ENCODE measurements at regions not wholly inside any gene's neighbourhood (a gene's known extent, or its start where the extent isn't known, plus 50 kb on each side); places are given as distances from the start of the nearest gene placed in this dataset.
A peak's percentile ranks its signal among the peaks of the same experiment; 100 is the strongest.

DNA sequence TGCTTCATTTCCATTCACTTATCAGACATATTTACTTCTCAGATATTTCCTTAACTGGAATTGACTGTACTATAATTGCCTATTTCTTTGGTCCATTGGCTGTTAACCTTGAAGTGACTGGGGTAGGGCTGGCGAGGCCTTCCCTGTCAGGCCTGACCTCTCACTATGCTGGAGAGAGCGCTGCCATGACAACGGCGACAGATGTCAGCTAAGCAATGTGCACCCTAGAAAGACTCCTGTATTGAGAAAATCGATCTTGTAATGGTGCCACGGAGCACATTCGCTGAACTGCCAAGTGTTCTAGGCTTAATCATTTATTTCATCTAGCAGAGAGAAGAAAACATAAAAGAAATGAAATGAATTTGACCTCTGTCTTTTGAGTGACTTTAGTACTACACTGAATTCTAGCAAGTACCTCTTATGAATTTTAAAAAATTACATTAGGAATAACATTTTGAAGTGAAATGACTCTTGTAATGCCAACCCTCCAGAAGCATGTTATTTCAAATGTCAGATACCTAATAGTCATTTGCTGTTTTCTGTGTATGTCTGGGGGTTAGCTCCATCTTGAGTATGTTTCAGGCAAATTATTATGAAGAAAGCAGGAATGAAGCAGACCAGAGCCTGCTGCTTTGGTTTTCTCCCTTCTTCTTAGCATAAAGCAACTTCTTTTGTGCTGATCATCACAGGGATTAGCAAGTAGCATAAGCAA lies 148.0 kb downstream of the SNX10 start:
- no peak overlapping the region for H3K4me3 ChIP-seq (ENCODE audit: low read depth, low read length)
- H2BK5ac ChIP-seq (ENCODE audit: low read depth, low read length, poor library complexity), result no peak overlapping the region
- no peak overlapping the region for H3K23ac ChIP-seq (ENCODE audit: low read length)
- WGBS (ENCODE audit: extremely low coverage, insufficient coverage, insufficient read length), result no CpG with 5 or more reads among the region's 7 CpGs
- H2AFZ ChIP-seq (ENCODE audit: insufficient read depth, low read length, poor library complexity), result no peak overlapping the region
- H4K91ac ChIP-seq (ENCODE audit: low read depth, low read length), result no peak overlapping the region
- H3K36me3 ChIP-seq (ENCODE audit: control insufficient read depth in 1 of 2, insufficient read depth in 2 of 2, low read length in 2 of 2), result no peaks in the 10 kb centered on the region
- H2AK5ac ChIP-seq (ENCODE audit: low read length), result no peak overlapping the region
- no peaks in the 10 kb centered on the region for H3K27me3 ChIP-seq (ENCODE audit: insufficient read depth, low read length)
- no peak overlapping the region for H3K27ac ChIP-seq (ENCODE audit: low read depth, low read length)
- DNase-seq, result no peak
- H3K14ac ChIP-seq (ENCODE audit: low read length), result no peak overlapping the region
- no peak overlapping the region for H3K4me2 ChIP-seq (ENCODE audit: low read length)
- no peaks in the 10 kb centered on the region for H3K79me1 ChIP-seq (ENCODE audit: low read length)
- H3K9ac ChIP-seq (ENCODE audit: low read length), result no peak overlapping the region
- no peak overlapping the region for H2BK12ac ChIP-seq (ENCODE audit: low read length)
- H3K4me1 ChIP-seq (ENCODE audit: control insufficient read depth in 1 of 2, insufficient read depth in 2 of 2, low read length in 2 of 2), result peaks cover 0 to 2% of the 10 kb centered on the region in 2 experiments
- H3K4ac ChIP-seq (ENCODE audit: low read depth, low read length), result no peak overlapping the region
- no peak overlapping the region for H4K12ac ChIP-seq (ENCODE audit: low read depth, low read length)
- no peak overlapping the region for H2BK120ac ChIP-seq (ENCODE audit: insufficient read depth, low read length, poor library complexity)
- no peak overlapping the region for H4K8ac ChIP-seq (ENCODE audit: low read depth, low read length)
- no peaks in the 10 kb centered on the region for H3K79me2 ChIP-seq (ENCODE audit: control insufficient read depth, insufficient read depth, low read length, poor library complexity)
- H3K18ac ChIP-seq (ENCODE audit: low read length), result no peak overlapping the region
- no peaks in the 10 kb centered on the region for H3K9me3 ChIP-seq (ENCODE audit: insufficient read depth, low read depth, low read length)

DNA sequence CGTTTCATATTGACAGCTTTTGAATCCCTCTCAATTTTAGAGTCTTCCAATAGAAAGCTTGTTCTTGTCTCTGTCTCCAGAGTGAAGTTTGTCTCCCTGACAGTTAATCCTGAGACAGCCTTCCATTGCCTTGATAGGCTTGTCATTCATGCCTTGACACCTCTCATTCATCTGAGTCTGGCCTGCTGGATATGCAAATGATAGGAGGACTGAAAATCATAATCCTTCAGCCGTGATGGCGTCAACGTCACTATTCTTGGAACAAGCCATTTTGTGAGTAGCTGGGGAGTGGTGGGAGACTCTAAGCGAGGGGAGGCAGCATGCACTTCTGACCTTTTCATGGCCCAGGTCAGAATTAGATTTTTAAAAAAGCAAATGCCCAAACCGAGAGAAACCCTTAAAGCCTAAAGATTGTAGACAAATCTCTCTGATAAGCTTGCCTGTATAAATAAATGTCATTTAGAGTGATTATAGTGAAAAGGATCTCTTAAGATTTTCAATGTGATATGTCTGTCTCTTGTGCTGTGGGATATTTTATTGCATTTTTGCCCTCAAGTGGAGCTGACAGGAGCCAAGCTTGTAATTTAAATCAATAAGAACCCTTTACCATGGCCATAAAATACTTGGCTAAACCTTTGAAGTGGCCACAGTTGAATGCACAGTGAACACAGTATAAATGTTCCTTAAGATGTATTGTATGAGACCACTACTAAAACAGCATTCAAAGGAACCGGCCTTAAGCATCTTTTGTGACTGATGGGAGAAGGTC lies 148.8 kb downstream of the SNX10 start:
- no peak overlapping the region for H3K14ac ChIP-seq (ENCODE audit: low read length)
- no peak overlapping the region for H2BK12ac ChIP-seq (ENCODE audit: low read length)
- H3K9me3 ChIP-seq (ENCODE audit: insufficient read depth, low read depth, low read length), result no peaks in the 10 kb centered on the region
- no peak overlapping the region for H3K18ac ChIP-seq (ENCODE audit: low read length)
- DNase-seq, result no peak
- H4K12ac ChIP-seq (ENCODE audit: low read depth, low read length), result no peak overlapping the region
- no peaks in the 10 kb centered on the region for H3K79me1 ChIP-seq (ENCODE audit: low read length)
- no peak overlapping the region for H2AFZ ChIP-seq (ENCODE audit: insufficient read depth, low read length, poor library complexity)
- no peak overlapping the region for H3K4ac ChIP-seq (ENCODE audit: low read depth, low read length)
- no peaks in the 10 kb centered on the region for H3K36me3 ChIP-seq (ENCODE audit: control insufficient read depth in 1 of 2, insufficient read depth in 2 of 2, low read length in 2 of 2)
- H3K27me3 ChIP-seq (ENCODE audit: insufficient read depth, low read length), result no peaks in the 10 kb centered on the region
- H2BK120ac ChIP-seq (ENCODE audit: insufficient read depth, low read length, poor library complexity), result no peak overlapping the region
- no peak overlapping the region for H2BK5ac ChIP-seq (ENCODE audit: low read depth, low read length, poor library complexity)
- H3K27ac ChIP-seq (ENCODE audit: low read depth, low read length), result no peak overlapping the region
- no peak overlapping the region for H3K23ac ChIP-seq (ENCODE audit: low read length)
- H3K4me3 ChIP-seq (ENCODE audit: low read depth, low read length), result no peak overlapping the region
- H3K9ac ChIP-seq (ENCODE audit: low read length), result no peak overlapping the region
- no peaks in the 10 kb centered on the region for H3K79me2 ChIP-seq (ENCODE audit: control insufficient read depth, insufficient read depth, low read length, poor library complexity)
- H4K8ac ChIP-seq (ENCODE audit: low read depth, low read length), result no peak overlapping the region
- no peak overlapping the region for H2AK5ac ChIP-seq (ENCODE audit: low read length)
- no peak overlapping the region for H4K91ac ChIP-seq (ENCODE audit: low read depth, low read length)
- WGBS (ENCODE audit: extremely low coverage, insufficient coverage, insufficient read length), result no CpG with 5 or more reads among the region's 7 CpGs
- H3K4me1 ChIP-seq (ENCODE audit: control insufficient read depth in 1 of 2, insufficient read depth in 2 of 2, low read length in 2 of 2), result peaks cover 0 to 2% of the 10 kb centered on the region in 2 experiments
- no peak overlapping the region for H3K4me2 ChIP-seq (ENCODE audit: low read length)

- H2AK5ac ChIP-seq (ENCODE audit: low read length), result no peak overlapping the region
- no peak overlapping the region for H3K27ac ChIP-seq (ENCODE audit: low read depth, low read length)
- H2BK120ac ChIP-seq (ENCODE audit: insufficient read depth, low read length, poor library complexity), result no peak overlapping the region
- H2BK5ac ChIP-seq (ENCODE audit: low read depth, low read length, poor library complexity), result no peak overlapping the region
- peak overlapping the region; percentile 28 for H2BK12ac ChIP-seq (ENCODE audit: low read length)
- H3K27me3 ChIP-seq (ENCODE audit: insufficient read depth, low read length), result no peaks in the 10 kb centered on the region
- H3K36me3 ChIP-seq (ENCODE audit: control insufficient read depth in 1 of 2, insufficient read depth in 2 of 2, low read length in 2 of 2), result no peaks in the 10 kb centered on the region
- no peak overlapping the region for H3K18ac ChIP-seq (ENCODE audit: low read length)
- WGBS (ENCODE audit: extremely low coverage, insufficient coverage, insufficient read length), result no CpG with 5 or more reads among the region's 13 CpGs
- H3K9ac ChIP-seq (ENCODE audit: low read length), result no peak overlapping the region
- DNase-seq, result no peak
- no peaks in the 10 kb centered on the region for H3K79me1 ChIP-seq (ENCODE audit: low read length)
- H3K14ac ChIP-seq (ENCODE audit: low read length), result no peak overlapping the region
- no peak overlapping the region for H3K4me2 ChIP-seq (ENCODE audit: low read length)
- peaks cover 0 to 2% of the 10 kb centered on the region in 2 experiments for H3K4me1 ChIP-seq (ENCODE audit: control insufficient read depth in 1 of 2, insufficient read depth in 2 of 2, low read length in 2 of 2)
- no peak overlapping the region for H3K23ac ChIP-seq (ENCODE audit: low read length)
- H4K12ac ChIP-seq (ENCODE audit: low read depth, low read length), result no peak overlapping the region
- H4K8ac ChIP-seq (ENCODE audit: low read depth, low read length), result no peak overlapping the region
- no peak overlapping the region for H4K91ac ChIP-seq (ENCODE audit: low read depth, low read length)
- H3K79me2 ChIP-seq (ENCODE audit: control insufficient read depth, insufficient read depth, low read length, poor library complexity), result no peaks in the 10 kb centered on the region
- no peak overlapping the region for H3K4ac ChIP-seq (ENCODE audit: low read depth, low read length)
- no peak overlapping the region for H3K4me3 ChIP-seq (ENCODE audit: low read depth, low read length)
- peak overlapping the region; percentile 10 for H2AFZ ChIP-seq (ENCODE audit: insufficient read depth, low read length, poor library complexity)
- H3K9me3 ChIP-seq (ENCODE audit: insufficient read depth, low read depth, low read length), result no peaks in the 10 kb centered on the region
Observed at GRCh38 chr7:26441002-26441521, 149.4 kb downstream of the SNX10 start.

GRCh38 chr7:26441611-26442277 lies 150.1 kb downstream of the SNX10 start:
- Histone ChIP-seq H4K8ac (ENCODE audit: low read depth, low read length) (no peak overlapping the region), H3K79me1 (ENCODE audit: low read length) (no peaks in the 10 kb centered on the region), H2BK12ac (ENCODE audit: low read length) (no peak overlapping the region), H3K14ac (ENCODE audit: low read length) (no peak overlapping the region), H2AK5ac (ENCODE audit: low read length) (no peak overlapping the region), H3K27me3 (ENCODE audit: insufficient read depth, low read length) (no peaks in the 10 kb centered on the region), H3K36me3 (ENCODE audit: control insufficient read depth in 1 of 2, insufficient read depth in 2 of 2, low read length in 2 of 2) (no peaks in the 10 kb centered on the region), H3K4ac (ENCODE audit: low read depth, low read length) (no peak overlapping the region), H3K4me3 (ENCODE audit: low read depth, low read length) (no peak overlapping the region), H3K9me3 (ENCODE audit: insufficient read depth, low read depth, low read length) (no peaks in the 10 kb centered on the region), H3K18ac (ENCODE audit: low read length) (no peak overlapping the region), H3K9ac (ENCODE audit: low read length) (no peak overlapping the region), H4K91ac (ENCODE audit: low read depth, low read length) (no peak overlapping the region), H3K27ac (ENCODE audit: low read depth, low read length) (no peak overlapping the region), H4K12ac (ENCODE audit: low read depth, low read length) (no peak overlapping the region), H3K4me1 (ENCODE audit: control insufficient read depth in 1 of 2, insufficient read depth in 2 of 2, low read length in 2 of 2) (peaks cover 0 to 2% of the 10 kb centered on the region in 2 experiments), H3K23ac (ENCODE audit: low read length) (no peak overlapping the region), H3K79me2 (ENCODE audit: control insufficient read depth, insufficient read depth, low read length, poor library complexity) (no peaks in the 10 kb centered on the region), H3K4me2 (ENCODE audit: low read length) (no peak overlapping the region), H2AFZ (ENCODE audit: insufficient read depth, low read length, poor library complexity) (no peak overlapping the region), H2BK120ac (ENCODE audit: insufficient read depth, low read length, poor library complexity) (no peak overlapping the region), H2BK5ac (ENCODE audit: low read depth, low read length, poor library complexity) (no peak overlapping the region)
- peak in 1 of 2 donors; percentile 15 for DNase-seq
- WGBS (ENCODE audit: extremely low coverage, insufficient coverage, insufficient read length), result no CpG with 5 or more reads among the region's 7 CpGs

All from trophoblast cell (in vitro differentiated cells and primary cell).